Breast epithelium (tissue), 3 donors: ENCODE measurements at regions not wholly inside any gene's neighbourhood (a gene's known extent, or its start where the extent isn't known, plus 50 kb on each side); places are given as distances from the start of the nearest gene placed in this dataset.

Experiments used
- POLR2A ChIP-seq: fragments of 450-650 bp; IDR thresholded peaks from one replicate; pipeline ENCODE4 v1.6.1; 2016; ENCODE audit warnings: antibody characterized with exemption, mild to moderate bottlenecking, moderate library complexity
- POLR2AphosphoS5 ChIP-seq, 3 donors: sonication (generic); formaldehyde crosslinking; IDR thresholded peaks; one replicate each; pipeline ENCODE4 v1.6.1; 2017; ENCODE audit warnings: antibody characterized with exemption in 3 of 3

DNA sequence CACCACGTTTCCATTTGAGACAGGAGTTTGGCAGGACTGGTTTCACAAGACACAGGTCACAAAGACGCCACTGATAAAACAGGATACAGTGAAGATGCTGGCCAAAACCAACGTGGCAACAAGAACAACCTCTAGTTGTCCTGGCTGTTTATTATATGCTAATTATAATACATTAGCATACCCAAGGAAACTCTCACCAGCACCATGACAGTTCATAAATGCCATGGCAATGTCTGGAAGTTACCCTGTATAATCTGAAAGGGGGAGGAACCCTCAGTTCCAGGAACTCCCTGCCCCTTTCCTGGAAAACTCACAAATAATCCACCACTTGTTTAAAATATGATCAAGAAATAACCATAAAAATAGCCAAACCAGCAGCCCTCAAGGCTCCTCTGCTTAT is 148.3 kb downstream of the RBM43 start:
- no peak for TF ChIP-seq POLR2AphosphoS5 (IDR thresholded peaks at IDR 0.05)
- TF ChIP-seq POLR2A: no peak
